GM18858 (cell line): ENCODE measurements at regions not wholly inside any gene's neighbourhood (a gene's known extent, or its start where the extent isn't known, plus 50 kb on each side); places are given as distances from the start of the nearest gene placed in this dataset.
"Not testable (repeated sequence)": the region's sequence is repeated elsewhere in the genome, so short reads cannot be mapped to it uniquely, and the experiment has no call there.

ENCODE experiments used
- ATAC-seq: cut with Tn5 transposase; IDR thresholded peaks from one replicate; pipeline ENCODE4 v1.9.1; 2021; ENCODE audit not compliant: unreplicated experiment

DNA sequence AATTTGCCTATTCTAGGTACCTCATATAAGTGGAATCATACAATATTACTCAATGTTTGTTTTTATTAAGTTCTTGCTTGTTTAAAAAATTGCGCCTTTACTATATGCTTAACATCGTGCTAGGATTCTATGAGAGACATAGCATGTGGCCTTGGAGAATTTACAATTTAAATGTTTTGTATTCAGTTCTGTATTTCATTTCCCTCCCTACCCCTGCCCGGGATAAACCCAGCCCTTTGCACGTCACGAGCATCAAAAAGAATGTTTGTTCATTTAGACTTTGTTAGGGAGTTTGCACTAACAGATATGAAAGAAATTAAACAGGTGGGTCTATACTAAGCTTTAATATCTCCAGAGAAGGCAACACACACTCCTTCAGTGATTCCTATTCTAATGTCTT is 75.7 kb downstream of the C18orf54 start:
- no peak for ATAC-seq

DNA sequence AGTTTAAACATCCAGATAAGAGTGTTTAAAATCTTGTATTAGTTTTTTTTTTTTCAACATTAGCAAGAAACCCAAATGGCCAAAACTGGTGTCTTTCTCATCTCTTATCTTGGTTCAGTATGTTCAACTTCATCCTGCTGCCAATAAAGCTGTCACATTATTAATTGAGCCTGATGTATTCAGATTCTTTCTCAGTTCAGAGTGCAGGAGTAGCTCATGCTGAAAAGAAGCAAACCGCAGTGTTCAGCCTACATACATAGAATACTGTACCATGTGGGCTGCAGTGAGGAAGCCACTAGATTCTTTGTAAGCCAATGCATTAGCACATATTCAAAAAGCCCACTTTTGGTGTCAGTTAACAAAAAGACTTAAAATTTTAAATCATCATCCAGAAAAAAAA is 76.2 kb downstream of the C18orf54 start:
- ATAC-seq: no peak

DNA sequence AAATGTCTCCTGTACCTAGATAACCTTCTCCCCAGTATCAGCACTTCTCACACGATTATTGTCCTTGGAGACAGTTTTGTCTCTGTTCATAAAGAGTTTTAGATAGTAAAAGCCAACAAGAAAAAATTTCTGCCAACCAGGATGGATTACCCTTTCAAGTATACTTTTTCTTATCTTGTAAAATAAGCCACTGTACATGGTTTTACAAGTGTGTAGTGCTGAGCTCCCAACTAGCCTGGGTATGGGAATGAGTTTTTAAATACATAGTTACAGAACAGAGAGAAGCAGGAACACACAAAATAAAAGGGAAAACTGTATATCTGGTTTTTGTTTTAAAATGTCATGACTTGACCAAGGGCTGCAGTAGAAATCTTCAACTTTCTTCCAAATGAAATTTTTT is 76.7 kb downstream of the C18orf54 start:
- ATAC-seq: no peak

DNA sequence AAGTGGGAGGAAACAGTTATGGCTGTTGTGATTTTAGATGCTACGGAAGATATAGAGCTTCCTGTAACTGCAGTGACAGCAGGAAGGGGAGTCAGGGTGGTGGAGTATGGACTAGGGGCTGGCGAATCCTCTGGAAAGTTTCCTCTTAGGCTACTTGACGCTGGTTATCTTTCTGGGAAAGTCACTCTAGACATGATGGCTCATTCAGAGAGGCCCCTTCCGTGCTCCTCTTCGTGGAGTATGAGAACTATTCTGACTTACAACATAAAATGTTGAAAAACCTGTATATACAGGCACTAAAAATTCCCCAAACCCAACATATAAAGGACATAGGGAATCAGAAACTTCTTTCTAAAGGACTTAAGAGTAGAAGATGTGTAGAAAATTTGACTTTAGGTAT is 78.8 kb downstream of the C18orf54 start:
- no peak for ATAC-seq

DNA sequence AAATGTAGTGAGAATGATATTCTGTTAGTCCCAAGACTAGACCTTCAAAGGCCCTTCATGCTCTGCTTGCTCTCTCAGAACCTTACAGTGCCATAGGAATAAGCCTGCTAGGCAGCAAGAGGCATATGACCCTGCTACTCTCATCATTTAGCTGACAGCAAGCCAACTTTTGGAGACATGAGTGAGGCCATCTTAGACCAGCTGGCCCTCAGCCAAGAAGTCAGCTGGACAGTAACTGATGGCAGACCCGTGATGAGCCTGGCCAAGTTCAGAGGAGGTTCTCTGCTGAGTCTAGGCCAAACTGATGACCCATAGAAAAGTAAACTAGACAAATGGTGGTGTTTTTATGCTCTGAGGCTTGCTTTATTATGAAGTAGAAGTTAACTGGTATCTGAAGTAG is 82.6 kb downstream of the C18orf54 start:
- no peak for ATAC-seq

DNA sequence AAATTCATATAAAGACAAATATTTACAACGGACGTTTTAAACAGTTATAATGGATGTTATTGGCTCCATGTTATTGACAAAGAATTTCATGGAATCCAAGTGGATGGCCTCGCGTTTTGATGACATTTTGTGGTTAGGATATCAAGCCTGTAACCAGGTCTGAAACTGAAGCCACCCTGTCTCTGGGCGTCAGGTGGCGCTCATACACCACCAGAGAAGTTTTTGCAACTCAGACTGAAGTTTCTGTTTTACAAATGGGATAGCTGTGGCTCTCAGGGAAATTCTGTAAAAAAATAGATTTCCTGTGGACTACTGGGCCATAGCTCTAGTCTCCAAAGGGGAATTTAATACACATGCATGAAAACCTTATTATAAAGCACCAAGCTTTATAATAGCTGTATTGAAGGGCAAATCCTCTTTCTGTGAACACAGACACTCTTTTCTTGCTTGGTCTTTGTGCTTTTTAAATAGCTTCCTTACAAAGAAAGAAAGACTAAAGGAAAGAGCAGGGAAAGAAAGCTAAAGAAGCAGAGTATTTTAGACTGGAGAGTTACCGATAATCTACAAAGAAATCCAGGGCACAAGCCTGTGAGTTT is 86.7 kb downstream of the C18orf54 start:
- peak; percentile 86 for ATAC-seq

DNA sequence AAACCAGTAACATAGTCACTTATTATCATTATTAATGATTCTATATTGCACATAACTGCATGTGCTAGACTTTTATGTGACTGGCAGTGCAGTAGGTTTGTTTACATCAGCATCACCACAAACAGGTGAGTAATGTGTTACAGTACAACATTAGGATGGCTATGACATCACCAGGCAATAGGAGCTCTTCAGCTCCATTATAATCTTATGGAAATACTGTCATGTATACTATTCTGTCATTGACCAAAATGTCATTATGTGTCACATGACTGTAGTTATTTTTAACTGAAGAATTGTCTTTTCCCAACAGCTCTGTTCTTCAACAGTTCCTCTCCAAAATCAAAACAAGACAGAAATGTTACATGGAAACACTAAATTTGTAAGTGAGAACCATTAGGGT is 96.3 kb downstream of the C18orf54 start:
- ATAC-seq: no peak

DNA sequence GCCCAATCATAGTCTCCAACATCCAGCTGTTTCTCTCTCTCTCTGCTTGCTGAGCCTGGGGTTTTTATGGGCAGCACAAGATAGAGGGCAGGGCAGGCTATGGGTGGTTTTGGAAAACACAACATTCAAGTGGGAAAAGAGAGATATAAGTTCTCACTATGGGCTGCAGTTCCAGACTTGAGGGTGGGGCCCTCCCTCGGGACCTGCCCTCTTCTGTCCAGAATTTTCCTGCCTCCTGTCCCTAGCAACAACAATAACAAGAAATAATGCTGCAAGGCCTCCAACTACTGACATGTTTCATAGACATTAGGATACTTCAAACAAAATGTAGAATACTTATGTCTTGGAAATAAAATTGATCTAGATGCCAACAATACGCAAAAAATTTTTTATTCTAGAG is 107.8 kb downstream of the C18orf54 start:
- no peak for ATAC-seq

DNA sequence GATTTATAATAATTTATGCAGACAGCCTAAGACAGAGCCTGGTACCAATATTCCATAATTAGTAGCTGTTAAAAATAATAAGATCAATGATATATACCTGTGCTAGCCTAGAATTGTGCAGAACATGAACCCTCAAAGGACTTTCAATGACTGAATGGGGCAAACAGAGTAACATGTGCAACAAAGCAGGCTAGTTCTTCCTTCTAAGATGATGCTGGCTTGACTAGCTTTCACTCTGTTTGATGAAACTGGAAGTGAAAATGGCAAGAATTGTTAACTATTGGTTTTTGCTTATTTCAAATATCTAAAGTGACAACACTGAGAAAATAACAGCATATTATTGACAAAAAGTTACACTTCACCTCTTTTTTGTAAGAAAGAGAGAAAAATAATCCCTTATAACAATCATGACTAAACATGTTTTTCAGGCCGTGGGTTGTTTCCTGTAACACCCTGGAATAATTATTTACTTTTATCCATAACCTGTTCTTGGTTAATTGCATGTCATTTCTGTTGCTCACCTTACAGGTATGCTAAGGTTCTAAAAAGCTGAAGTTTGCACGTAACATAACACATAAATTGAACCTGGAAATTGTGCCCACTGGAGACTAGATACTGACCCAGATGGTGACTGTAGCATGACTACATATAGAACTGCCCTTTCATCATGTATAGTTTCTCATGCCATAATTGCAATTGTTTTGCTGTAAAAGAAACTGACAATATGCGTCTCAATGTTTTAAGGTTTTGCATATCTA is 108.7 kb downstream of the C18orf54 start:
- no peak for ATAC-seq

DNA sequence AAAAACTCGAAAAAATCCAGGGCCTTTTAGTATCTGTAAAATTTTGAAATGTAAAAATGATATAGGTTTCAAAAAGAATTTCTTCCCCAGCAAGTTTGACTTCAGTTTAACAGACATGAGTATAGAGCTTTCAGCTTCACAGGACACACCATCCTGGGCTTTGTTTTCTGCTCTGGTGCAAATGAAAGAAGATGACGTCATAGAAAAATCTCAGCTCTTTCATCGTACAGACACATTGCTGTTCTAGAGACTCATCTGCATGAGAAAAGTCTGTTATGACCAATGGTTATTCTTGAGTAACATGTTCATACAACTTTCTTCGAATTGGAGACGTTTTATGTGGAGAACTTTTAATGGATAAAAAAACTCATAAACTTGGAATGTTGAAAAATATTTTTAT is 111.7 kb upstream of the DYNAP start:
- no peak for ATAC-seq

DNA sequence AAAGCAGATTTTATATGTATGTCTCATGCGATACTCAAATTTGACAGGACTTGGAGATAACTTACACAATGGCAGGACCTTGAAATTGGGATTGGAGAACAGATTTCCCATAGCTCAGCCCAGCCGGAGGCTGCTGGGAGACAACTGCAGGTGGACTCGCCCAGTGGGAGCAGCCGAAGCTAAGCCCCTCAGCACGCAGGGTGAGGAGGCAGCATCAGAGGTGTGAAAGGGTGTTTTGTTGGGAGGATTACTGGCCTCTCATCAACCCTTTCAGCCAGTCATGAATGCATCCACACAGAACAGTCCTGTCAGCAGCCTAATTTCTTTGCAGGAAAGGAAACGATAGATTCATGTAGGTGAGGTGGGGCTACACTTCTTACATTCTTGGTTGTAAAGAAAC is 110.4 kb upstream of the DYNAP start:
- ATAC-seq: no peak

DNA sequence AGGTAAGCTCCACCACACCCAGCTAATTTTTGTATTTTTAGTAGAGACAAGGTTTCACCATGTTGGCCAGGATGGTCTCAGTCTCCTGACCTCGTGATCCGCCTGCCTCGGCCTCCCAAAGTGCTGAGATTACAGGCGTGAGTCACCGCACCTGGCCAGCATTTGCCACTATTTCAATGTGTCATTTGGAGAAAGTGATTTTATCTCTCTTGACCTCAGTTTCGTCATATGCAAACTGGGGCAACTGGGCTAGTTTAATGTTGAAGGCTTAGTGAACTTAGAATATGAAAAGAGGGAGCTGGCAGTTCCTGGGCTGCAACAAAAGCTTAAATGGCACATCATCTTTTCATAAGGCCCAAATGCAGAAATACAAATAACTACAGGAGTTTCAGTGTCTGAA is 88.6 kb upstream of the DYNAP start:
- ATAC-seq: not testable (repeated sequence)

DNA sequence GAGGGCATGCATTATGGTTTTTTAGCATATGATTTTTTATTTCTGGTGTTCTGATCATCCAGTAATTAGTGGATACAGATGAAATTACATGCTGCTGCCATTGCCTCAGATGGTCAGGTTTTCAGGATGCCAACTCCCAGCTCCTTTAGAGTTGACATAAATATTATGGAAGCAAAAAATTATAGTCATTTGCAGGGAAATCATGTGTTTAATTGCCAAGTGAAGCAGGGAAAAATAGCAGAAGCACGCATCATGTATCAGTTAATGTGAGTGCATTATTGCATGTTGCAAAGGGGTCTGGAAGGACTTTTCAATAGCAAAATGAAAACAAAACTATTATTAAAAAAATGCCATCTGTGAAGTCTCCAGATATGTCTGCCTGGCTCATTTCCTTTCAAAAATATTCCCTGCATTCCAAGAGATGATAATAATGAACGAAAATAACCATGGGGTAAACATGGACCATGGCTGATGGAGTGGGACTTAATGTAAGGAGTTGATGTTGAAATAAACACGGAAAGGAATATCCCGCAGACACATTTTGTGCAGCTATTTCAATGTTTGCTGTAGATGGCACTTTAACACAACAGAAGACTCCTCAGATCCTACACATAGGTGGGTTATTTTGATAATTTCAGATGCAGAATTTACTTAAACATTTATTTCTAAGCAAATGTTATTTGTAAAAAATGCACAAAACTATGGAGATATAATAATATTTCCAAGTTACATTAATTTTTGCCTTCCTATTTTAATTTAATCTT is 87.7 kb upstream of the DYNAP start:
- no peak for ATAC-seq

DNA sequence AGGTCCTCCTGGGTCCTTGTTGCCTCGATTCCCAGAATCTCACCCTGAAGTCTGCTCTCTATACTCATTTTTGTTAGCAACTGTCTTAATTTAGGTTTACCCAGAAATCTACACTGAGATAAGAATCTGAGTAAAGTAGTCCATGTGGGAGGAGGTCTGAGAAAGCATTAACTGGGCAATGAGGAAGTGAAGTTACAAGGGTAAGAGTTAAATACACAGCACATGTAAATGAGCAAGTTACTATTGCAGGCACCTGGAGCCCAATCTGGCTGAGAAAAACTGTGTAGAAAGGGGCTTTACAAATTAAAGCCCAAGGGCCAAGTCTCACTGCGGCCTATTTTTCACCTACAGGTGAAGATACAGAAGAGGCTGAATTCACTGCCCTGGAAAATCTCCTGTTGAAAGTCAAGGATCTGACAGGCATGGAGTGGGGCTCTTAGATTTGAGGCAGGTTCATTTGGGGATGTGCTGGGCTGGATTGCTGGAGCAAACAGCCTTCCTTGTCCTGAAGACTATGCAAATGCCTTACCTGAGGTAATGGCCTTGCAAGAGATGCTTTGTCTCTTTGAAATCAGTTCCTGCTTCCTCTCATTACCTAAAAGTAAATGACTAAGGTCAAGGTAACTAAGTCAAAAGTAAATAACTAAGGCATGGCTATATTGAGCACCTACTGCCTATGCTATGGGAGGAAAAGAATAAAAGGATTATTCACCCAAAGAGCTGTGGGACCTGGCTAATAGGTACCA is 84.4 kb upstream of the DYNAP start:
- ATAC-seq: peak; percentile 60

DNA sequence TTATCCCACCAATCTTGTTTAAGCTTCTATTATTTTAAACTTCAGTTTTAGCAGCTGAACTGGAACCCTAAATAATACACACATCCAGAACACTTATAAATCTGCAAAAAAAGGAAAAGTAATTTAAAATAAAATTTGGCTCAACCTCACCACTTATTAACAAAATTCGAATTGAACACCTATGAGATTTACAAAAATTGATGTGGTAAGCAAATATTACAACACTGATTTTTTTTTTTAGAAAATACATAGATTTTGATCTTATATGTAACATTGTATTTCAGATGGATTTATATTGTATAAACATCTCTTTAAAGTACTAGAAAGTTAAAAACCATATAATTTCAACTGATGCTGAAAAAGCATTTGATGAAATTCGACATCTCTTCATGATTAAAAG is 81.3 kb upstream of the DYNAP start:
- ATAC-seq: no peak

DNA sequence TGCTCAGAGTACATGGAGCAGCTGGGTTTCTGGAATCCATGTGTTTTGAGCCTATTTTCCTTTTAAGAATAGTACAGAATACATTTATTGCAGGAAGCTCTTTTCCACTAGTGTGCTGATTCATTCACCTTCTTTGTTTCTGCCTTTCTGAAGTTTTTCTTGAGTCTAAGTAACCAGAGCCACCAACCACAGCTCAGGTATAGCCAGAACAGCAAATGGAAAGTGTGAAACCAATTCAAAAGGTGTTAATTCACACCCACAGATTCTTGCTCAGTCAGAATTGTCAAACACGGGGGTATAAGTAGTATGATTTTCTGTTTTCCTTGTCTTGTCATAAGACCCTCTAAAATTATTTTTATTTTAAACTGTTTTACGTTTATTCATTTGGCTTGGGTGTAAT is 75.9 kb upstream of the DYNAP start:
- ATAC-seq: no peak

DNA sequence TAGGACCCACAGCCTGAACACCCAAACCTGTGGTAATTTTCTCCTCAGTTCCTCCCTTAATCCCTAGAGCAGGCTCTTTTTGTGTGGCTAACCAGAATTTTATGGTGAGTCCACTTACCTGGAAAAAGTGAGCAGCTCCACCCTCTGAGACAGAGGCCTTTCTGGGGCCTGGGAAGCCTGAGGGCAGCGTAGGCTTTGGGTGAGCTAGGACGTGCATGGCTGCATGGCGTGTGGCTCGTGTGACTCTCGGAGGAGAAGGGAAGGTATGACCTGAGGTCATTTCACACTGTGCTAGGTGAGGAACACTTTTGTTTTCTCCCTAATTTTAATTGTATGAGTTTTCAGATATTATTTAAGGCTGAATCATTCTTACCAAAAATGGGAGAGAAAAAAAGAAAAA is 73.5 kb upstream of the DYNAP start:
- ATAC-seq: no peak

DNA sequence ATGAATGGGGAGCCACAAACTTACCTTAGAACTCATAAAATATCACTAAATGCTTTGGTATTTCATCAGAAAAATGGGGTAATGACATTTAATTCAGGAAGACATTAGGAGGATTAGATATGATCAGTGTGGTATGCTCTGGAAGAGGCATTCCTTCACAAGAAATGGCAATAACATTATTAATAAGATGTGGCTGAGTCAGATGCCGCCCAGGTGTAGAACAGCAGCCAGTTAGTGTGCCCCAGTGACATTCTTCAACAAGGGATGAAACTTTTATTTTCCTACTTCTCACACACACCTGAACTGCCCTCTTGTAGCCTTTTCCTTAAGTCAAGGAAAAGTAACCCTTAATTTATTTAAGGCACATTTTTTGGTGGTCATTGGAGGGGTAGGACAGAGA is 69.2 kb upstream of the DYNAP start:
- no peak for ATAC-seq

DNA sequence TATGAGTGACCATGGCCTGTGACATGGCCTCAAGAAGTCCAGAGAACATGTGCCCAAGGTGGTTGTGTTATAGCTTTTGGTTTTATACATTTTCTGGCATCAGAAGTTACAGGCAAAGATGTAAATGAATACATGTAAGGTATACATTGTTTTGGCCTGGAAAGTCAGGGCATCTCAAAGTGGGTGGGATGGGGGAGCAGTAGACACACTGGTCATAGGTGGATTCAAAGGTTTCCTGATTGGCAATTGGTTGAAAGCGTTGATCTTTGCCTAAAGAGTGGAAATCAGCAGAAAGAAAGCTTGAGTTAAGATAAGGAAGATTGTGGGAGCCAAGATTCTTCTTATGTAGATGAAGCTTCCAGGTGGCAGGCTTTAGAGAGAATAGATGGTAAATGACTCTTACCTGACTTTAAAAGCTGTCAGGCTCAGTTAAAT is 62.1 kb upstream of the DYNAP start:
- no peak for ATAC-seq

DNA sequence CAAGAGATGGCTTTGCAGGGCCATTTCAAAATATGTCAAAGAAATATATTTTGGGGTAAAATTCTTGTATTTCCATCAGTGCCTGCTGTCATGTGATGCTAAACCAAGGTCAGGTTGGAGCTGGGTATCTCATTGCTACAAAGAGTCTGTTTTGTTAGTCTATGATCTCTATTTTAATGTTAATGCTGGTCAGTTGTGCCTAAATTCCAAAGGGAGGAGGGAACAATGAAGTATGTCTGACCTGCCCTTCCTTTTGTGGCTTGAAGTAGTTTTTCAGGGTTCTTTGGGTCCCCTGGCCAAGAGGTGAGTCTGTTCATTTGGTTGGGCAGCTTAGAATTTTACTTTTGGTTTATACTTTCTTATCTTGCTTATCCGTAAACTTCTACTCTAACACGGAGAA is 61.6 kb upstream of the DYNAP start:
- no peak for ATAC-seq

DNA sequence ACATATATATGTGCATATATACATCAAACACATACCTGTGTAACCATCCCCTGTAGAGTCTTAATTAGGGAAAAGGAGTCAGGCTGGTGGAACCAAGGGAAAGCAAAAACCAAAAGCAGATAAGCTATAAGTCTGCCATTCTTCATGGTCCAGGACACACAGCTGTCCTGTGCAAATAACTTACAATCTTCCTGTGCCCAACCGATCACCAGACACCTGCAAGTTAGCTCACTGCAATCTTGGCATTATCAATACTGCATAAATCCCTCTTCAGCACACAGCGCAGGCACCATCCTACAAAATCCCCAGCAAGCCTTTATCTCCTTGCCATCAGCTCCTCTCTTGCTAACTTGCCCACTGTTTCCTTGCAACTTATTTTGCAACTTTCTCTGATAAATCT is 60.8 kb upstream of the DYNAP start:
- ATAC-seq: no peak
